ENCODE measurements at regions not wholly inside any gene's neighbourhood (a gene's known extent, or its start where the extent isn't known, plus 50 kb on each side); places are given as distances from the start of the nearest gene placed in this dataset.

GRCh38 chr11:34830648-34831047, 85.5 kb downstream of the APIP start:
- DNase-seq, result peak; percentile 21
- H4K8ac ChIP-seq (ENCODE audit: low read depth in 2 of 2, low read length in 2 of 2), result no peak overlapping the region
- ATAC-seq (ENCODE audit: low read depth), result peak; percentile 62
- in situ Hi-C loops (cut with MboI; ENCODE audit: low sequenced_read_pairs) (no loop called here), dilution Hi-C loops (cut with HindIII; ENCODE audit: low sequenced_read_pairs, unreplicated experiment) (no loop called here), intact Hi-C loops (cut with micrococcal nuclease) (no loop called here)
- H3K4me1 ChIP-seq (ENCODE audit: control insufficient read depth, insufficient read depth, low read length), result peaks cover 6% of the 10 kb centered on the region
- TF ChIP-seq ELK1 (IDR thresholded peaks at IDR 0.05; ENCODE audit: borderline replicate concordance, low read depth, low read length) (no peak), CEBPB (IDR thresholded peaks at IDR 0.05; ENCODE audit: low read depth, low read length) (no peak), CTCF (conservative IDR thresholded peaks at IDR 0.05; ENCODE audit: low read depth, low read length) (no peak), RCOR1 (IDR thresholded peaks at IDR 0.05; ENCODE audit: insufficient replicate concordance, low read length) (no peak), BHLHE40 (IDR thresholded peaks at IDR 0.05; ENCODE audit: low read depth, low read length) (no peak), MAZ (IDR thresholded peaks at IDR 0.05; ENCODE audit: borderline replicate concordance, low read depth, low read length) (no peak), MAFK (IDR thresholded peaks at IDR 0.05; ENCODE audit: low read depth, low read length) (no peak), FOS (IDR thresholded peaks at IDR 0.05; ENCODE audit: low read depth, low read length) (no peak), MXI1 (IDR thresholded peaks at IDR 0.05; ENCODE audit: borderline replicate concordance, low read depth, low read length) (no peak)
- no peak overlapping the region for H2BK5ac ChIP-seq (ENCODE audit: low read depth, low read length, poor library complexity, severe bottlenecking)
- peak overlapping the region; percentile 40 for H2AFZ ChIP-seq (replicated peaks; ENCODE audit: low read length, poor library complexity)
- no peaks in the 10 kb centered on the region for H3K9me3 ChIP-seq (ENCODE audit: control insufficient read depth, insufficient read depth, low read length)
- no peak overlapping the region for H3K18ac ChIP-seq (ENCODE audit: low read depth, low read length)
- H3K4me3 ChIP-seq (ENCODE audit: insufficient read depth, low read depth, low read length), result no peak overlapping the region
- H2BK120ac ChIP-seq (ENCODE audit: low read depth, low read length), result no peak overlapping the region
- H3K4ac ChIP-seq (ENCODE audit: low read depth, low read length), result no peak overlapping the region
- CTCF ChIA-PET, result no interaction called here
- H3K9ac ChIP-seq (ENCODE audit: low read depth, low read length), result no peak overlapping the region
- no peak overlapping the region for H3K56ac ChIP-seq (ENCODE audit: extremely low read depth, insufficient read depth, low read length)
- 26% methylated on average over 6 of the region's 8 CpGs; no CpG with 5 or more reads in 1 of the 2 experiments for WGBS, 2 experiments (ENCODE audit: extremely low coverage in 2 of 2, insufficient read length in 1 of 2)
- H3K27me3 ChIP-seq (ENCODE audit: control insufficient read depth, insufficient read depth, low read length), result peaks cover 7% of the 10 kb centered on the region
- no peak overlapping the region for H3K4me2 ChIP-seq (ENCODE audit: low read depth, low read length)
- no peaks in the 10 kb centered on the region for H3K79me1 ChIP-seq (ENCODE audit: low read depth in 1 of 2, low read length in 2 of 2)
- no peaks in the 10 kb centered on the region for H4K20me1 ChIP-seq (ENCODE audit: insufficient read depth, low read length)
- H3K27ac ChIP-seq (ENCODE audit: insufficient read depth, low read length), result no peak overlapping the region
- H2AK5ac ChIP-seq (ENCODE audit: low read depth, low read length), result no peak overlapping the region
- no peak overlapping the region for H3K23ac ChIP-seq (ENCODE audit: low read depth, low read length)
- H2BK15ac ChIP-seq (ENCODE audit: low read depth, low read length), result no peak overlapping the region
- H2BK20ac ChIP-seq (ENCODE audit: low read depth, low read length), result no peak overlapping the region
- no peak overlapping the region for H4K91ac ChIP-seq (ENCODE audit: insufficient read depth, low read depth, low read length)
- H4K5ac ChIP-seq (ENCODE audit: low read depth, low read length), result no peak overlapping the region
- no TSS peak for BruUV-seq (replicated peaks)
- no peaks in the 10 kb centered on the region for H3K9me1 ChIP-seq (ENCODE audit: insufficient read depth, low read length)
- POLR2A ChIA-PET (ENCODE audit: unreplicated experiment), result interaction anchor here (0.6 kb wide), 2 partner anchors 91 to 175 kb away, joined by 3 to 8 read pairs; no protein-coding TSS in a partner anchor
- H2AK9ac ChIP-seq (replicated peaks; ENCODE audit: low read depth, low read length, poor library complexity), result no peak overlapping the region
- no peaks in the 10 kb centered on the region for H3K36me3 ChIP-seq (ENCODE audit: control insufficient read depth, insufficient read depth, low read length)
- no peak overlapping the region for H3K14ac ChIP-seq (replicated peaks; ENCODE audit: low read depth, low read length)
